ENCODE measurements at regions not wholly inside any gene's neighbourhood (a gene's known extent, or its start where the extent isn't known, plus 50 kb on each side); places are given as distances from the start of the nearest gene placed in this dataset.

- TF ChIP-seq ZNF529 (tag by site-specific recombination; IDR thresholded peaks at IDR 0.05; ENCODE audit: insufficient replicate concordance) (no peak), ZNF585B (tag by site-specific recombination; IDR thresholded peaks at IDR 0.05) (no peak), ZNF248 (tag by site-specific recombination; IDR thresholded peaks at IDR 0.05) (no peak), ZNF600 (tag by site-specific recombination; IDR thresholded peaks at IDR 0.05) (0 out of 2 replicates have a peak, but pooled peaks have one; percentile 41), ZNF311 (tag by site-specific recombination; IDR thresholded peaks at IDR 0.05; ENCODE audit: borderline replicate concordance) (no peak), ZNF221 (tag by site-specific recombination; IDR thresholded peaks at IDR 0.05; ENCODE audit: borderline replicate concordance) (no peak), ZNF548 (tag by site-specific recombination; IDR thresholded peaks at IDR 0.05) (no peak), PBX3 (CRISPR knock-in tag; IDR thresholded peaks at IDR 0.05) (no peak), ZNF544 (tag by site-specific recombination; IDR thresholded peaks at IDR 0.05) (no peak), ZSCAN30 (tag by site-specific recombination; IDR thresholded peaks at IDR 0.05) (no peak), ZNF791 (tag by site-specific recombination; IDR thresholded peaks at IDR 0.05) (no peak), ZNF19 (tag by site-specific recombination; IDR thresholded peaks at IDR 0.05; ENCODE audit: low read depth) (no peak), ZNF48 (tag by site-specific recombination; IDR thresholded peaks at IDR 0.05) (no peak), KLF10 (tag by site-specific recombination; IDR thresholded peaks at IDR 0.05) (no peak), PRDM6 (tag by site-specific recombination; IDR thresholded peaks at IDR 0.05) (no peak), ZNF341 (tag by site-specific recombination; IDR thresholded peaks at IDR 0.05; ENCODE audit: low read depth) (0 out of 2 replicates have a peak, but pooled peaks have one; percentile 24), MYNN (tag by site-specific recombination; IDR thresholded peaks at IDR 0.05; ENCODE audit: borderline replicate concordance) (no peak), ZNF280C (tag by site-specific recombination; IDR thresholded peaks at IDR 0.05) (no peak), ZNF596 (tag by site-specific recombination; IDR thresholded peaks at IDR 0.05) (no peak), ZNF132 (tag by site-specific recombination; IDR thresholded peaks at IDR 0.05; ENCODE audit: borderline replicate concordance) (no peak), ZNF37A (tag by site-specific recombination; IDR thresholded peaks at IDR 0.05) (no peak), ZNF146 (tag by site-specific recombination; IDR thresholded peaks at IDR 0.05) (no peak), ZNF473 (tag by site-specific recombination; IDR thresholded peaks at IDR 0.05) (no peak), ZFHX2 (tag by site-specific recombination; conservative IDR thresholded peaks at IDR 0.05) (peak; percentile 46), ZNF843 (tag by site-specific recombination; IDR thresholded peaks at IDR 0.05) (no peak; the same call in 1 of the 2 replicates), ZBTB21 (tag by site-specific recombination; IDR thresholded peaks at IDR 0.05) (0 out of 2 replicates have a peak, but pooled peaks have one; percentile 34), HOXD13 (CRISPR knock-in tag; IDR thresholded peaks at IDR 0.05; ENCODE audit: borderline replicate concordance) (no peak), INSM2 (tag by site-specific recombination; IDR thresholded peaks at IDR 0.05) (peak; percentile 60; the same call in 1 of the 2 replicates), ZNF274 (IDR thresholded peaks at IDR 0.05; ENCODE audit: low read length) (no peak), ZNF274 (tag by site-specific recombination; IDR thresholded peaks at IDR 0.05; ENCODE audit: borderline replicate concordance) (no peak), ZNF571 (tag by site-specific recombination; IDR thresholded peaks at IDR 0.05) (no peak), ZNF26 (tag by site-specific recombination; IDR thresholded peaks at IDR 0.05) (no peak), ZNF112 (tag by site-specific recombination; IDR thresholded peaks at IDR 0.05) (no peak)
These were observed 134.2 kb downstream of the MGAT5B start (continued) for GRCh38 chr17:77002103-77003045.

Measured in HEK293 (cell line).